GM12873 (cell line): ENCODE measurements at regions not wholly inside any gene's neighbourhood (a gene's known extent, or its start where the extent isn't known, plus 50 kb on each side); places are given as distances from the start of the nearest gene placed in this dataset.

ENCODE experiments used
- TF ChIP-seq, protein P1 (sequence below): IDR thresholded peaks from 2 replicates; pipeline ENCODE4 v1.5.1; 2012; ENCODE audit warnings: low read depth, mild to moderate bottlenecking, moderate library complexity, low read length, control low read depth; ENCODE audit not compliant: insufficient read depth; ENCODE audit errors: missing control alignments

DNA sequence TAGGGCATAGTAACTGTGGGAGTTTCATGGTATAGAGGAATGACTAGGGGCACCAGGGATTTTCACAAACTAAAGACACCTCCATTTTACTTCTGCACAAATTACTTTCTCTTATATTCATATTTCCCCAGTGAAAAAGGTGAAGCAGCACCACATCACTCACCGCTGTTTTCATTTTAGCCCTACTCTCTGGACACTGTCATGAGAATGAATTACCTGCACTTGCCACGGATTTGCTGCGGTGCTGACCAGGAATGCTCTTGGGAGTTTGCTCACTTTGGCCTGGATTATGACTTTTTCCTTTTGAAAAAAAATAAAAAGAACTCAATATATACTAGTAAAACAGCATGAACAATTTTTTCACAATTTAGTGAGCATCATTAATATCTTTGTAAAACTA lies 351.3 kb downstream of the NKX6-1 start:
- TF ChIP-seq, protein P1, sequence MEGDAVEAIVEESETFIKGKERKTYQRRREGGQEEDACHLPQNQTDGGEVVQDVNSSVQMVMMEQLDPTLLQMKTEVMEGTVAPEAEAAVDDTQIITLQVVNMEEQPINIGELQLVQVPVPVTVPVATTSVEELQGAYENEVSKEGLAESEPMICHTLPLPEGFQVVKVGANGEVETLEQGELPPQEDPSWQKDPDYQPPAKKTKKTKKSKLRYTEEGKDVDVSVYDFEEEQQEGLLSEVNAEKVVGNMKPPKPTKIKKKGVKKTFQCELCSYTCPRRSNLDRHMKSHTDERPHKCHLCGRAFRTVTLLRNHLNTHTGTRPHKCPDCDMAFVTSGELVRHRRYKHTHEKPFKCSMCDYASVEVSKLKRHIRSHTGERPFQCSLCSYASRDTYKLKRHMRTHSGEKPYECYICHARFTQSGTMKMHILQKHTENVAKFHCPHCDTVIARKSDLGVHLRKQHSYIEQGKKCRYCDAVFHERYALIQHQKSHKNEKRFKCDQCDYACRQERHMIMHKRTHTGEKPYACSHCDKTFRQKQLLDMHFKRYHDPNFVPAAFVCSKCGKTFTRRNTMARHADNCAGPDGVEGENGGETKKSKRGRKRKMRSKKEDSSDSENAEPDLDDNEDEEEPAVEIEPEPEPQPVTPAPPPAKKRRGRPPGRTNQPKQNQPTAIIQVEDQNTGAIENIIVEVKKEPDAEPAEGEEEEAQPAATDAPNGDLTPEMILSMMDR: no peak

DNA sequence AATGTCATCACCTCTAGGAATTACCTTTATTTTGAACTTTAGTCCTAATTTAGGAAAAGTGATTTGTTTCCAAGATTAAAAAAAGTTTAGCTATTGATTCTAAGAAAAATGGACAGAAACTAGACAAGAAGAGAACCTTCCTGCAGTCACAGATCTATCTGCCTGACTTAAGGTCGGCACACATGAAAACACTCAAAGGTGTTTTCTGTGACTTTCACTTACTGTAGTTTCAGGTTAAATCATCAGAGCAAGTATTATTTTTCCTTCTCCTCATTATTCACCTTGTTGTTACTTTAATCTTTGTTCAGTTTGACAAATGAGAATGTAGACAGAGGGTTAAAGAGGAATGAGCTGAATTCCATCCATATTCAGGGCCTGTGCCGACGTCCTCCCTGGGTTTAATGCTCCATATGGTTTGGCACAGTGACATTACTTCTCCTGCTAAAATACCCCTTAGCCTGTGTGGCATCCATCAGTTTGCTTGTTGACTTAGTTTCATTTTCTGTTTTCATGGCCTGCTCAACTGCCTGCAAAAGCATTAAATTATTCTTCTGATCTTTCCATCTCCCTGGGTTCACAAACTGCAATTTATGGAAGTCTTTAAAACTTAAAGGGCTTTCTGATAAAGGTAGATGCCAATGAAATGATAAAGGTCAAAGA lies 352.7 kb downstream of the NKX6-1 start:
- TF ChIP-seq, protein P1: no peak

DNA sequence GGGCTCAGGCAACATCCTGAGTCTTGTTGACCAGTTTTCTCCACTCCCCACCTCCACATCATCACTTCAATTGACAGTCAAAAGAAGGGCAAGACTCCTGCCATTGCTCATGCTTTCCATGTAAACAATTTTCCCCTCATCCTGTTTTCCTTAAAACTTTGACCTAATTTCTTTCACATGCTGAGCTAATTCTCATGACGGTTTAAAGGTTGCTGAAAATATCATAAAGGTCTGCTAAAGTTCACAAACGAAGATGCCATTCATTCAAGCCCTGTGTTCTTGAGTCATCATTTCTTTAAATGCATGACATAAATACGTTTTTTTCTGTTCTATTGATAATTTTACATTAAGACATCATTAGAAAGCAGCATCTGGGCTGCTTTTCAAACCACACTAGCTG lies 353.9 kb downstream of the NKX6-1 start:
- TF ChIP-seq, protein P1: no peak

DNA sequence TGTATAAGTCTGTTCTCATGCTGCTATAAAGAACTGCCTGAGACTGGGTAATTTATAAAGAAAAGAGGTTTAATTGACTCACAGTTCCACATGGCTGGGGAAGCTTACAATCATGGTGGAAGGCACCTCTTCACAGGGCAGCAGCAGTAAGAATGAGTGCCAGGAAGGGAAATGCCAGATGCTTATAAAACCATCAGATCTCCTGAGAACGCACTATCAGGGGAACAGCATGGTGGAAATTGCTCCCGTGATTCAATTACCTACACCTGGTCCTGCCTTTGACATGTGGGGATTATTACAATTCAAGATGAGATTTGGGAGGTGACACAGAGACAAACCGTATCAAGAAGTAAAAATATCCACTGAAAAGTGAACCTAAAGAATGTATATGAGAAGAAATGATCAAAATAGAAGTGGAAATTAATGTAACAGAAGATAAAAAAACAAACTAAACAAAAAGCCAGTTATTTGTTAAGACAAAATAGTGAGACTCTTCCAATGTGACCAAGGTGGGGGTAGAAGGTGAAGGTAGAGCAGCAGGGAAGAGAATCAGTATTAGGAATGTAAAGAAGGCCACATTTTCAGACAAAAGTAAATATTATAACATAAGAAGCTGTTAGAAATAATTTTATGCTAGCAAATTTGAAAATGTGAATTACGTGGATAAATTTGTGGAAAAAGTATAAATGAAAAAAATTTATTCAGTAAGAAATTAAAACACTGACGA lies 372.9 kb downstream of the NKX6-1 start:
- TF ChIP-seq, protein P1: no peak

DNA sequence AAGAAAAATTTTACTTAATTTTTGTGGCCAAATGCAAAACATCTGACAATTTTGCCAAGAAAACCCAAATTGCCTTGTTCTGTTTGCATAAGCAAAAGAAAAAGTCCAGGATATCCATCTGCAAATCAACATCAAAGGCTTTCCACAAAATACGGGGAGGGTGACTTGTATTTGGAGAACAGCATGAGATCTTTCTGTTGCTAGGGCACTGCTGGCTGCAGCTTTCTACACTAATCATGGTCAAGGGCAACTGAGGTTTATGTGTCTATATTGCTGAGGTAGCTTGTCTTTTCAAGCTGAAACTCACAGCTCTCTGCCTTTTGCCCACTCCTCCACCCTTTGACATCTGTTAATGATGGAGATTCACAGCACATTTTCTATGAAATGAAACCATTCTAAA lies 389.1 kb downstream of the NKX6-1 start:
- TF ChIP-seq, protein P1: no peak

DNA sequence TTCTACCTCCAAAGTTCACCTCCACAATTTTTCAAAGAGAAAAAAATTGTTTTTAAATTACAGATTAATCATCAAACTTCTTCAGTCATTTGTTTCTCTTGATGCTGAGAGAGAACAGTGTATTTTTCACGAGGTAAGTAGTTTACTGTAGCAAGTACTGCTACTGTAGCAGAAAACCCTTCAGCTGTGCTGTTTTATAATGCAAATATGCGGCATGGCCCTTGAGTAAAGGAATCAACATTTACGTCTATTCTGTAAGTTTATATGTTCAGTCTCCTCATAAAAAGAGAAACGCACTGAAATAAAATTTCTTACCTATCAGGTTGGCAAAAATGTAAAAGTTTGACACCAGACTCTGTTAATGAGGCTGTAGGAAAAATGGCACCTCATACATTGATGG lies 399.0 kb downstream of the NKX6-1 start:
- TF ChIP-seq, protein P1: no peak

DNA sequence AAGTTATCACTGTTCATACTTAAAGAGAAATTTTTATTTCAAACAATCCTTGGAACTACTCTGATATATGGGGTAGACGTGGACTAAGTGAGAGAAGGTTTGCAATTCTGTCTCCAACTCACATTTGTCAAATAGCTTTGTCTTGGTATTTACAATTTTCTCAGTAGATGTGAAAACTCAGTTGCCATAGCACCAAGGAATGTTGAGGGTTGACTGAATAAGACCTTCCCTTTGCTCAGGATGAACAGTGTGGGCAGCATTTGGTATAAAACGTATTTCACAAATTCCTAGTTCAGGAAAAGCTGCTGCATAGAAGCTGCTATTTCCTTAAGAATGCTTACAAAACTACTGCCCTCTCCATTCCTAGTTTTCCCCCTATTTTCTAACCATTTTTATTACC lies 399.5 kb downstream of the NKX6-1 start:
- TF ChIP-seq, protein P1: no peak
